Keratinocyte (primary cell): ENCODE measurements at regions not wholly inside any gene's neighbourhood (a gene's known extent, or its start where the extent isn't known, plus 50 kb on each side); places are given as distances from the start of the nearest gene placed in this dataset.

ENCODE experiments used
- DNase-seq: peaks from one replicate; pipeline ENCODE4 v3.0.0-alpha.2; 2011; ENCODE audit warnings: low read depth, missing footprints, low spot score
- FAIRE-seq: peaks from 2 replicates; lab custom pipeline; 2011; peaks lifted over from hg19 to GRCh38; lab: Jason Lieb, UNC
- H2AFZ ChIP-seq: 2 replicates; pipeline ENCODE4 v1.6.0; 2012; ENCODE audit warnings: low read length, control low read depth, inconsistent platforms; ENCODE audit not compliant: control insufficient read depth
- H3K27ac ChIP-seq: 2 replicates; pipeline ENCODE4 v1.5.1; 2011; ENCODE audit warnings: low read length; ENCODE audit not compliant: control insufficient read depth, insufficient read depth
- H3K27me3 ChIP-seq: 3 replicates; pipeline ENCODE4 v1.6.0; 2011; ENCODE audit warnings: low read length; ENCODE audit not compliant: control insufficient read depth, insufficient read depth; ENCODE audit errors: extremely low read depth
- H3K36me3 ChIP-seq, 2 experiments: 2 replicates in 1 of 2; 3 replicates in 1 of 2; pipeline ENCODE4 v1.5.1; 2011; ENCODE audit warnings: low read length in 2 of 2, mild to moderate bottlenecking in 1 of 2; ENCODE audit not compliant: control insufficient read depth in 2 of 2, insufficient read depth in 2 of 2; ENCODE audit errors: extremely low read depth in 1 of 2
- H3K4me1 ChIP-seq: 3 replicates; pipeline ENCODE4 v1.5.1; 2011; ENCODE audit warnings: low read length; ENCODE audit not compliant: control insufficient read depth, insufficient read depth; ENCODE audit errors: extremely low read depth
- H3K4me2 ChIP-seq: 3 replicates; pipeline ENCODE4 v1.6.0; 2011; ENCODE audit warnings: low read depth, low read length; ENCODE audit not compliant: control insufficient read depth, insufficient read depth; ENCODE audit errors: extremely low read depth
- H3K4me3 ChIP-seq, 3 experiments: fragments of 200-600 bp in 1 of 3; sonication (generic) in 1 of 3; 2 replicates in 2 of 3; 3 replicates in 1 of 3; pipeline ENCODE4 v1.5.1; 2011 to 2016; ENCODE audit warnings: low read length in 3 of 3, mild to moderate bottlenecking in 3 of 3, control low read depth in 2 of 3, inconsistent platforms in 1 of 3, low read depth in 1 of 3, mixed read lengths in 1 of 3, mixed run types in 1 of 3, moderate library complexity in 1 of 3; ENCODE audit not compliant: control insufficient read depth in 2 of 3, insufficient read depth in 2 of 3; ENCODE audit errors: extremely low read depth in 1 of 3
- H3K79me2 ChIP-seq: 2 replicates; pipeline ENCODE4 v1.6.0; 2012; ENCODE audit warnings: low read length; ENCODE audit not compliant: control insufficient read depth, insufficient read depth
- H3K9ac ChIP-seq: 3 replicates; pipeline ENCODE4 v1.6.0; 2011; ENCODE audit warnings: low read length; ENCODE audit not compliant: control insufficient read depth, insufficient read depth; ENCODE audit errors: extremely low read depth
- H3K9me1 ChIP-seq: 3 replicates; pipeline ENCODE4 v1.6.0; 2011; ENCODE audit warnings: low read length; ENCODE audit not compliant: control insufficient read depth, insufficient read depth; ENCODE audit errors: extremely low read depth
- H3K9me3 ChIP-seq: 2 replicates; pipeline ENCODE4 v1.5.1; 2012; ENCODE audit warnings: low read depth, low read length; ENCODE audit not compliant: control insufficient read depth
- H4K20me1 ChIP-seq: 3 replicates; pipeline ENCODE4 v1.6.0; 2011; ENCODE audit warnings: low read length; ENCODE audit not compliant: control insufficient read depth, insufficient read depth; ENCODE audit errors: extremely low read depth
- CTCF ChIP-seq, 3 experiments: IDR thresholded peaks in 1 of 3; conservative IDR thresholded peaks in 1 of 3; optimal IDR thresholded peaks in 1 of 3; 2 replicates in 2 of 3; 3 replicates in 1 of 3; pipeline versions ENCODE3 to v1.5.1; 2011; ENCODE audit warnings: low read length in 3 of 3, mild to moderate bottlenecking in 3 of 3, moderate library complexity in 2 of 3, control low read depth in 1 of 3, inconsistent platforms in 1 of 3; ENCODE audit not compliant: insufficient read depth in 2 of 3; ENCODE audit errors: extremely low read depth in 1 of 3
- EZH2 ChIP-seq: IDR thresholded peaks from one replicate; pipeline ENCODE4 v1.6.1; 2012; ENCODE audit warnings: inconsistent platforms, mild to moderate bottlenecking, low read length, moderate library complexity
- dilution Hi-C: fragments of 300-500 bp; cut with MboI; formaldehyde crosslinking; loops from one replicate; pipeline ENCODE4 v1.7.0; 2020; ENCODE audit warnings: low sequenced_read_pairs; ENCODE audit not compliant: extremely low pct_ligation_motif_present

DNA sequence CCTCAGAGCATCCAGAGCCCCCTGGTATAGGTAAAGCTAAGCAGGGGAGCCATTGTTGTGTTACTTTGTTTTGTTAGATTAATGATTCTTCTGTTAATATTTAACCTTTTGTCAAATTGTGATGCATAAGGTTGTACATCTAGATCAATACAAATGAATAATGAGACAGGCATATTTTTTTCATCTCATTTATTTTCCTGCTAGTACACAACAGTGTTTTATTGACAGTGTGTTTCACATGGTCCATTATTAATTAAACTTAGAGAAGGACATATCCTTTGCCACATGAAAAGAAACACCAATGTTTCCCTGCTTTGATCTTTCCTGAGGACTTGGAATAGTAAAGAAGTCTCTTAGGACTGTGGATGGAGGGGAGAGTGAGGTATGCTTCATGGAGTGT, 543.6 kb upstream of the CFAP20DC start:
- Histone ChIP-seq H3K27ac (no peak overlapping the region), H3K4me3 (no peak overlapping the region), H3K79me2 (no peaks in the 10 kb centered on the region), H4K20me1 (no peaks in the 10 kb centered on the region), H2AFZ (no peak overlapping the region), H3K9ac (no peak overlapping the region), H3K9me3 (no peaks in the 10 kb centered on the region), H3K9me1 (no peaks in the 10 kb centered on the region), H3K27me3 (no peaks in the 10 kb centered on the region), H3K4me1 (no peaks in the 10 kb centered on the region), H3K4me2 (no peak overlapping the region), H3K36me3 (no peaks in the 10 kb centered on the region)
- dilution Hi-C loops = no loop called here
- no peak for TF ChIP-seq CTCF (optimal IDR thresholded peaks at IDR 0.05 in 1 of 3, IDR thresholded peaks at IDR 0.05 in 1 of 3, conservative IDR thresholded peaks at IDR 0.05 in 1 of 3; ENCODE audit: extremely low read depth in 1 of 3, insufficient read depth in 2 of 3, low read length in 3 of 3)
- no peak for TF ChIP-seq EZH2
- FAIRE-seq (no peak), DNase-seq (no peak)

- Histone ChIP-seq H3K27ac (no peak overlapping the region), H4K20me1 (no peaks in the 10 kb centered on the region), H2AFZ (no peak overlapping the region), H3K4me1 (peaks cover 15% of the 10 kb centered on the region), H3K9ac (no peak overlapping the region), H3K79me2 (no peaks in the 10 kb centered on the region), H3K36me3 (no peaks in the 10 kb centered on the region), H3K4me3 (no peak overlapping the region), H3K9me3 (no peaks in the 10 kb centered on the region), H3K4me2 (no peak overlapping the region), H3K27me3 (no peaks in the 10 kb centered on the region), H3K9me1 (no peaks in the 10 kb centered on the region)
- DNase-seq = no peak
- TF ChIP-seq EZH2 (no peak), CTCF (optimal IDR thresholded peaks at IDR 0.05 in 1 of 3, IDR thresholded peaks at IDR 0.05 in 1 of 3, conservative IDR thresholded peaks at IDR 0.05 in 1 of 3; ENCODE audit: extremely low read depth in 1 of 3, insufficient read depth in 2 of 3, low read length in 3 of 3) (no peak)
- dilution Hi-C loops = no loop called here
- no peak for FAIRE-seq
Observed at GRCh38 chr3:59580996-59581395, 531.2 kb upstream of the CFAP20DC start.
